PFSK-1 (cell line): ENCODE measurements at regions not wholly inside any gene's neighbourhood (a gene's known extent, or its start where the extent isn't known, plus 50 kb on each side); places are given as distances from the start of the nearest gene placed in this dataset.

Source experiments
- FOXP2 ChIP-seq: optimal IDR thresholded peaks from 2 replicates; pipeline ENCODE3; 2011; ENCODE audit warnings: borderline replicate concordance, control low read depth, inconsistent platforms; ENCODE audit not compliant: insufficient read depth; ENCODE audit errors: extremely low read length, extremely low read depth
- POLR2AphosphoS5 ChIP-seq: IDR thresholded peaks from 2 replicates; pipeline ENCODE4 v1.6.1; 2012; ENCODE audit warnings: low read depth, mild to moderate bottlenecking, control low read depth, low read length, moderate library complexity
- SIN3A ChIP-seq: IDR thresholded peaks from 2 replicates; pipeline ENCODE4 v1.6.1; 2012; ENCODE audit warnings: mild to moderate bottlenecking, low read length, moderate library complexity, borderline replicate concordance; ENCODE audit not compliant: insufficient read depth
- TAF1 ChIP-seq: IDR thresholded peaks from 2 replicates; pipeline ENCODE4 v1.6.1; 2012; ENCODE audit warnings: low read length, control low read depth, borderline replicate concordance; ENCODE audit not compliant: insufficient read depth
- TF ChIP-seq, protein P1 (sequence below), 2 experiments: IDR thresholded peaks; 2 replicates each; pipeline versions ENCODE4 v1.6.1 to v1.8.0; 2011 to 2012; ENCODE audit warnings: low read depth in 2 of 2, low read length in 2 of 2, control low read depth in 1 of 2, inconsistent platforms in 1 of 2, mild to moderate bottlenecking in 1 of 2, moderate library complexity in 1 of 2; ENCODE audit not compliant: insufficient read depth in 1 of 2

DNA sequence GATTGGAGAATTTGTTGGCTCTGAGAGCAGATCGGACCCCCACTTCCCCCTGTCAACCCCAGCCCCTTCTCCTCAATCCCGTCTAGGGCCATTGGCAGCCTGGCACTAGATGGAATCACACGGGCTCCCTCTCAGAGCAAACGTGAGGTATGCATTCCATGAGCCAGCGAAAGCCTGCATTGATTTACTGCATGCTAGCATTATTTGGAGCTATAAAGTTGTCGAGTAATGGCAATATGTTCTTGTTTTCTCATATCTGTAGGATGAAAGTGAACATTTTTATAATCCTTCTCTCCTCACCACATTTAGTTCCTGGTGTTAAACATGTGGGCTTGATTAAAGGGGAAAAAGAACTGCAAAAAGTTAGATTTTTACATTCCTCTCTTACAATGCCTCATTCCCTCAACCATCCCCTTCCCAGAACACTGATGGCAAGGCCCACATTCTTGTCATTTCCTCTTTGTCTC, 159.2 kb downstream of the SPRY1 start:
- TF ChIP-seq, protein P1, sequence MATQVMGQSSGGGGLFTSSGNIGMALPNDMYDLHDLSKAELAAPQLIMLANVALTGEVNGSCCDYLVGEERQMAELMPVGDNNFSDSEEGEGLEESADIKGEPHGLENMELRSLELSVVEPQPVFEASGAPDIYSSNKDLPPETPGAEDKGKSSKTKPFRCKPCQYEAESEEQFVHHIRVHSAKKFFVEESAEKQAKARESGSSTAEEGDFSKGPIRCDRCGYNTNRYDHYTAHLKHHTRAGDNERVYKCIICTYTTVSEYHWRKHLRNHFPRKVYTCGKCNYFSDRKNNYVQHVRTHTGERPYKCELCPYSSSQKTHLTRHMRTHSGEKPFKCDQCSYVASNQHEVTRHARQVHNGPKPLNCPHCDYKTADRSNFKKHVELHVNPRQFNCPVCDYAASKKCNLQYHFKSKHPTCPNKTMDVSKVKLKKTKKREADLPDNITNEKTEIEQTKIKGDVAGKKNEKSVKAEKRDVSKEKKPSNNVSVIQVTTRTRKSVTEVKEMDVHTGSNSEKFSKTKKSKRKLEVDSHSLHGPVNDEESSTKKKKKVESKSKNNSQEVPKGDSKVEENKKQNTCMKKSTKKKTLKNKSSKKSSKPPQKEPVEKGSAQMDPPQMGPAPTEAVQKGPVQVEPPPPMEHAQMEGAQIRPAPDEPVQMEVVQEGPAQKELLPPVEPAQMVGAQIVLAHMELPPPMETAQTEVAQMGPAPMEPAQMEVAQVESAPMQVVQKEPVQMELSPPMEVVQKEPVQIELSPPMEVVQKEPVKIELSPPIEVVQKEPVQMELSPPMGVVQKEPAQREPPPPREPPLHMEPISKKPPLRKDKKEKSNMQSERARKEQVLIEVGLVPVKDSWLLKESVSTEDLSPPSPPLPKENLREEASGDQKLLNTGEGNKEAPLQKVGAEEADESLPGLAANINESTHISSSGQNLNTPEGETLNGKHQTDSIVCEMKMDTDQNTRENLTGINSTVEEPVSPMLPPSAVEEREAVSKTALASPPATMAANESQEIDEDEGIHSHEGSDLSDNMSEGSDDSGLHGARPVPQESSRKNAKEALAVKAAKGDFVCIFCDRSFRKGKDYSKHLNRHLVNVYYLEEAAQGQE (IDR thresholded peaks at IDR 0.05; ENCODE audit: insufficient read depth in 1 of 2, low read depth in 2 of 2, low read length in 2 of 2) = no peak
- no peak for TF ChIP-seq TAF1
- TF ChIP-seq POLR2AphosphoS5 = no peak
- no peak for TF ChIP-seq FOXP2
- TF ChIP-seq SIN3A = no peak

- no peak for TF ChIP-seq FOXP2
- TF ChIP-seq POLR2AphosphoS5 = no peak
- TF ChIP-seq, protein P1 (IDR thresholded peaks at IDR 0.05; ENCODE audit: insufficient read depth in 1 of 2, low read depth in 2 of 2, low read length in 2 of 2) = no peak
- TF ChIP-seq TAF1 = no peak
- no peak for TF ChIP-seq SIN3A
Measured at GRCh38 chr4:123556526-123556925, 159.9 kb downstream of the SPRY1 start.

- TF ChIP-seq FOXP2 (no peak), POLR2AphosphoS5 (no peak), SIN3A (no peak), TAF1 (no peak)
- TF ChIP-seq, protein P1 (IDR thresholded peaks at IDR 0.05; ENCODE audit: insufficient read depth in 1 of 2, low read depth in 2 of 2, low read length in 2 of 2) = no peak
Measured at GRCh38 chr4:123557857-123558536, 161.4 kb downstream of the SPRY1 start.

- TF ChIP-seq, protein P1 (IDR thresholded peaks at IDR 0.05; ENCODE audit: insufficient read depth in 1 of 2, low read depth in 2 of 2, low read length in 2 of 2) = no peak
- no peak for TF ChIP-seq SIN3A
- TF ChIP-seq TAF1 = no peak
Measured at GRCh38 chr4:123558865-123559264, 162.3 kb downstream of the SPRY1 start.
